Central memory CD8-positive, alpha-beta T cell (primary cell): ENCODE measurements at regions not wholly inside any gene's neighbourhood (a gene's known extent, or its start where the extent isn't known, plus 50 kb on each side); places are given as distances from the start of the nearest gene placed in this dataset.

ENCODE experiments used
- ATAC-seq: fragments of 150-1000 bp; cut with Tn5 transposase; replicated peaks from 2 replicates; pipeline ENCODE4 v1.10.0; 2022; ENCODE audit warnings: mild to moderate bottlenecking, moderate FRiP score, moderate number of reproducible peaks; ENCODE audit not compliant: poor library complexity, severe bottlenecking; ENCODE audit errors: extremely low read depth
- DNase-seq, 2 donors: peaks; one replicate each; pipeline ENCODE4 v3.0.0; 2021; ENCODE audit warnings: low spot score in 2 of 2
- H3K27ac Mint-ChIP-seq: one replicate; pipeline ENCODE4 v1.8.0; 2022; ENCODE audit warnings: low read depth, mild to moderate bottlenecking, moderate library complexity, mixed read lengths
- H3K27me3 Mint-ChIP-seq: one replicate; pipeline ENCODE4 v1.8.0; 2022; ENCODE audit warnings: mixed read lengths
- H3K36me3 Mint-ChIP-seq: one replicate; pipeline ENCODE4 v1.8.0; 2022; ENCODE audit warnings: mild to moderate bottlenecking, moderate library complexity, mixed read lengths; ENCODE audit not compliant: insufficient read depth
- H3K4me1 Mint-ChIP-seq: one replicate; pipeline ENCODE4 v1.8.0; 2022; ENCODE audit warnings: mixed read lengths
- H3K4me3 Mint-ChIP-seq: one replicate; pipeline ENCODE4 v1.8.0; 2022; ENCODE audit warnings: mild to moderate bottlenecking, moderate library complexity, mixed read lengths
- H3K9me3 Mint-ChIP-seq: one replicate; pipeline ENCODE4 v1.8.0; 2022; ENCODE audit warnings: mixed read lengths

- ATAC-seq (no peak), DNase-seq (no peak)
Observed at GRCh38 chr16:64892835-64893785, 228.8 kb downstream of the CDH11 start.

DNA sequence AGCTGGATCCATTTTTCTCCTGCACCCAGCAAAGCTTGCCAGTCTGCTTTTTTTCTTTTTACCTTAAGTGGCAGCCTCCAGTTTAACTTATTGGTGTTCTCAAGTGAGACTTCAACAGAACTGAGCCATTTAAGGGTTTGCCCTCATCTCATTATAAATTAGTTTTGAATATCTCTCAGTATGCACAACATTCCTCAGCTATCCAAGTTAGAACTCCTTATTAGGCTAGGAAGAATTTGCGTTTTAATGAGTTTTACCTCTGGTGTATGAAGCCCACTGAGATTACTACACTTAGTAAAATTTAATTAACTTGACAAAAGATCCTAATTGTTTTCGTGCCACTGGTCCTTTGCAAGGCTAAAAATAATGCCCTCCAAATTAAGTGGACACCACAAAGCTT is 232.4 kb downstream of the CDH11 start:
- ATAC-seq (no peak), DNase-seq (no peak)
- H3K27ac Mint-ChIP-seq, result no peak overlapping the region
- peaks cover 30% of the 10 kb centered on the region for H3K9me3 Mint-ChIP-seq
- no peak overlapping the region for H3K4me3 Mint-ChIP-seq
- H3K27me3 Mint-ChIP-seq, result no peaks in the 10 kb centered on the region
- H3K4me1 Mint-ChIP-seq, result no peaks in the 10 kb centered on the region
- H3K36me3 Mint-ChIP-seq, result no peaks in the 10 kb centered on the region

More at GRCh38 chr16:64892835-64893785, 228.8 kb downstream of the CDH11 start:
- H3K4me1 Mint-ChIP-seq, result no peaks in the 10 kb centered on the region
- no peak overlapping the region for H3K4me3 Mint-ChIP-seq
- peaks cover 32% of the 10 kb centered on the region for H3K9me3 Mint-ChIP-seq
- no peaks in the 10 kb centered on the region for H3K36me3 Mint-ChIP-seq
- H3K27me3 Mint-ChIP-seq, result no peaks in the 10 kb centered on the region
- H3K27ac Mint-ChIP-seq, result no peak overlapping the region

- no peak overlapping the region for H3K4me3 Mint-ChIP-seq
- no peaks in the 10 kb centered on the region for H3K36me3 Mint-ChIP-seq
Observed at GRCh38 chr16:64887651-64888050, 234.2 kb downstream of the CDH11 start.

DNA sequence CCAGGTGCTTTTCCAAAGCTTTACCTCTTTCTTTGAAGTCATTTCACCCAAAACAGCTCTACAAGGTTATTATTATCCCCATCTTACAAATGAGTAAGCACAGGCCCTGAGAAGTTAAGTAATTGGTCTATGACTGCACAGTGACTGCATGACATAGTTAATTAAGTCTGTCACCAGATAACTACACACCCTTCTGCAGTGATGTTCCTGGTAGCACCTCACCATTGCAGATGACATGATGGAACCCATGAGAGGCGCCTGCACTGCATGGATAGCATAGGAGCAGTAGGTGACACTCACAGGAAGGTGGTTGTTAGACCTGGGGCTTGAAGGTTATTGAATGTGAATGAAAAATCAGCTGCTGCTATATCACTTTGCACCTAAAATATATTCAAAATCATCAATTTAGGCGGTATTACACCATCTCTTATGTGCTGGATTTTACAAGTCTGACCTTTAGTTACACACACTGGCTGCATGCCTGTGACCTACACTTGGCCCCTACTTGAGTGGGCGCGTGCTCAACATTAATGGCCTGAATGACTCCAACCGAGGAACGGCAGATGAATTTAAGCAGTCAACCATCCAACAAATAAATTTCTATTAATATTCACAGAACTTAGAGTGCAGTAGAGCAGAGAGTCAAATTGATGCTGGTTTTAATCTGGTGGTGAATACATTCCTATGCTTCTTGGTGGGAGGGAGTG is 239.6 kb downstream of the CDH11 start:
- H3K4me1 Mint-ChIP-seq, result no peaks in the 10 kb centered on the region
- H3K36me3 Mint-ChIP-seq, result no peaks in the 10 kb centered on the region
- H3K4me3 Mint-ChIP-seq, result no peak overlapping the region
- peaks cover 20% of the 10 kb centered on the region for H3K9me3 Mint-ChIP-seq
- no peak overlapping the region for H3K27ac Mint-ChIP-seq
- DNase-seq (no peak), ATAC-seq (no peak)
- H3K27me3 Mint-ChIP-seq, result no peaks in the 10 kb centered on the region

More at GRCh38 chr16:64887651-64888050, 234.2 kb downstream of the CDH11 start:
- no peak for DNase-seq
- Mint-ChIP-seq H3K9me3 (peaks cover 34% of the 10 kb centered on the region), H3K4me1 (no peaks in the 10 kb centered on the region), H3K27me3 (no peaks in the 10 kb centered on the region), H3K27ac (no peak overlapping the region)
- ATAC-seq, result no peak

DNA sequence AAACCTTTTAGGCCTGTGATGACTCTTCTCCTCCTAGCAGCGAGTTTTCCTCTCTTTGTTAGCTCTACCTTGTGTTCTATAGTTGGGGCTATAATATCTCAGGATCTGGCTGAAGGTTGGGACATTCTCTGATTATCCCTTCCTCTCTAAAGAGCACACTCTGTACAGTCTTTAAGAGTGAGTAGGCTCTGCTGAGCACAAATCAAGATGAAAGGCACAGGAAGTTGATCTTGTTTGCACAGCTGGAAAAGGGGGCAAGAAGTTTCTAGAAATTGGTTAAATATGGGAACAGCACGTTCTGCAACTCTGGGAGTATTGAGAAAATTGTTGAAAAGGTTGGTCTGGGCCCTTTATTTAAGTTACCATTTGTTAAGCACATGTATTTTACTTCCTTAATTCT is 240.9 kb downstream of the CDH11 start:
- Mint-ChIP-seq H3K4me1 (no peaks in the 10 kb centered on the region), H3K27me3 (no peaks in the 10 kb centered on the region), H3K9me3 (peaks cover 9% of the 10 kb centered on the region), H3K27ac (no peak overlapping the region), H3K36me3 (no peaks in the 10 kb centered on the region), H3K4me3 (no peak overlapping the region)
- DNase-seq (no peak), ATAC-seq (no peak)

DNA sequence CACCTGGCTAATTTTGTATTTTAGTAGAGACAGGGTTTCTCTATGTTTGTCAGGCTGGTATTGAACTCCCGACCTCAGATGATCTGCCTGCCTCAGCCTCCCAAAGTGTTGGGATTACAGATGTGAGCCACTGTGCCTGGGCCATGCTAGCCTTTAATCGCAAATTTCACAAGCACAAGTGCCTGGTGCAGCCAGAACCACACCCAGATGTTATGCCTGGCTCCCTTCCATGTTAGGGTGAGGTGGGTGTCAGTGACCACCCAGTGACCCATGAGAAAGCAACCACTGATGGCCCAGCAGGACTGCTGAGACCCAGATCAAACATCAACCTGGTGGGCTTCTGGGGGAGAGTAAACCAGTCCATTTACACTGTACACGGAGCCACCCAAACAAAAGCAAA is 241.9 kb downstream of the CDH11 start:
- Mint-ChIP-seq H3K4me1 (no peaks in the 10 kb centered on the region), H3K27me3 (no peaks in the 10 kb centered on the region), H3K36me3 (no peaks in the 10 kb centered on the region), H3K27ac (no peak overlapping the region), H3K9me3 (peaks cover 13% of the 10 kb centered on the region), H3K4me3 (no peak overlapping the region)
- ATAC-seq, result no peak
- DNase-seq, result no peak

DNA sequence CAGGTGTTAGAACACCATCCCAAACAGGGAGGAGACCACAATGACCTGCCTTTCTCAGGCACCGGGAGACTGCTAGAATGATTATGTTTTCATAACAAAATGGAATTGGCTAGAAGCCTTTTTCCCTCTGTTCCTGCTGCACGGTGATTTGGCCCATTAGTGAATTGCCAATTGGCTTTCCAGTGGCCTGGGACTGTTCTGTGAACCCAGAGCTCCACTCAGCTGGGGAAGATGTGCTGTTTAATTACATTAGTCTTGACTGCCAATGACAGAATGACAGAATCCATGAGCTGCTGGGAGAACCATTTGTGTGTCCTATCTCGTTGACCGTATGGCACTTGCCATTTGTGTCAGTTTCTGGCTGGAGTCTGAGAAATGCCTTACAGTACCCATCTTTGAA is 242.9 kb downstream of the CDH11 start:
- H3K9me3 Mint-ChIP-seq, result peaks cover 14% of the 10 kb centered on the region
- ATAC-seq, result no peak
- H3K36me3 Mint-ChIP-seq, result no peaks in the 10 kb centered on the region
- DNase-seq, result no peak
- no peaks in the 10 kb centered on the region for H3K27me3 Mint-ChIP-seq
- H3K4me1 Mint-ChIP-seq, result no peaks in the 10 kb centered on the region
- H3K27ac Mint-ChIP-seq, result no peak overlapping the region
- H3K4me3 Mint-ChIP-seq, result no peak overlapping the region

DNA sequence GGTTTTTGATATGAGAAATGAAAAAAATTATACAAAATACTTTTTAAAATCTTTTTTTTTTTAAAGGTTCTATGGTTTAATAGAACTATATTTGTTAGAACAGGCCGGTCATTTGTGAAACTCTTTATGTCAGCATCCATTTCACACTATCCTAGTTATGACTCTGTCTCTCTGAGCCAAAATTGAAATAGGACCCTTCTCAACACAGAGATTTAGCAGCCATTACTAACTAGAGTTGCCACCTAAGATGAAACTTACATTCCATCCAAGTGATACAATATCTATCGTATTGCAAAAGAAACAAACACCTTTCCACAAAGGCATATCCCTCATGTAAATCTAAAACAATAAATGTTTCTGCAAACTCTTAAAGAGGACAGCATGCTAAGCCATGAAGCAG is 249.8 kb downstream of the CDH11 start:
- H3K4me1 Mint-ChIP-seq, result no peaks in the 10 kb centered on the region
- H3K4me3 Mint-ChIP-seq, result no peak overlapping the region
- H3K27me3 Mint-ChIP-seq, result no peaks in the 10 kb centered on the region
- no peak for ATAC-seq
- H3K27ac Mint-ChIP-seq, result no peak overlapping the region
- H3K36me3 Mint-ChIP-seq, result no peaks in the 10 kb centered on the region
- DNase-seq, result no peak
- peaks cover 34% of the 10 kb centered on the region for H3K9me3 Mint-ChIP-seq

DNA sequence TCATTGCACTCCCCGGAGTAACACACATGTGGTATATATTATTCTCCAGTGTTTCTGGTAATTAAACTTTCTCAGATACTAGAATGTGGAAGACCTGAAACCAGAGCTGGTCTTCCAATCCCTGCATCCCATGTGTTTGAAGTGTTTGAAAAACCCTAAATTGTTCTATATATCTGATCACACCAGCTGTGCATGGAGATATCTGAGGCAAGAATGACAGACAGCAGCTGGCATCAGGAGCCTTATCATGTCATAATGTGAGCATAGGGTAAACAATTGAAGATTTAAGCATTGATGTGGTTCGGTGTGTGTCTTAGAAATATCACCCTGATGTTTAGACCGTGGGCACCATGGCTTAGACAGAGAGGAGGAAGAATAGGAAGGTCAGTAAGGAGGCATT is 251.0 kb downstream of the CDH11 start:
- Mint-ChIP-seq H3K36me3 (no peaks in the 10 kb centered on the region), H3K4me1 (no peaks in the 10 kb centered on the region), H3K9me3 (peaks cover 34% of the 10 kb centered on the region), H3K4me3 (no peak overlapping the region), H3K27ac (no peak overlapping the region), H3K27me3 (no peaks in the 10 kb centered on the region)
- no peak for DNase-seq
- no peak for ATAC-seq

- H3K9me3 Mint-ChIP-seq, result peaks cover 28% of the 10 kb centered on the region
- no peaks in the 10 kb centered on the region for H3K4me1 Mint-ChIP-seq
- ATAC-seq (no peak), DNase-seq (no peak)
- H3K27me3 Mint-ChIP-seq, result no peaks in the 10 kb centered on the region
- H3K4me3 Mint-ChIP-seq, result no peak overlapping the region
- no peaks in the 10 kb centered on the region for H3K36me3 Mint-ChIP-seq
- H3K27ac Mint-ChIP-seq, result no peak overlapping the region
Observed at GRCh38 chr16:64869781-64870180, 252.1 kb downstream of the CDH11 start.

DNA sequence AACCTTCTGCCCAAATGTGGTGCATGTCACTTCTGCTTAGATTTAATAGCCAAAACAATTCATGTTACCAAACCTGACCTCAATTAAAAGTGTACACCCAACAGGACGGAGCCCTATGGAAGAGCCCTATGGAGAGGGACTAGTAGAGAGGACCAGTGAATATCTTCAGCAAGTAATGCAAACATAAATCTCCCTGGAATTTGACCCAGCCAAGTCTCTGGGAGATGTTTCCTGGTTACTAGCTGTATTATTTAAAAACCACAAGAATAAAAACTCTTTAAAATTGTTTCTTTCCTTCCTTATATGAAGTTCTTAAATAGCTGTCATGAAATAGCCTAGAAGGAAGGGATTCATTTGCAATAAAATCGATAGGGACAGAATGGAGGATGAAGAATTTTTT is 255.8 kb downstream of the CDH11 start:
- Mint-ChIP-seq H3K36me3 (no peaks in the 10 kb centered on the region), H3K27me3 (no peaks in the 10 kb centered on the region), H3K9me3 (peaks cover 23% of the 10 kb centered on the region), H3K4me3 (no peak overlapping the region), H3K27ac (no peak overlapping the region), H3K4me1 (no peaks in the 10 kb centered on the region)
- DNase-seq, result no peak
- ATAC-seq, result no peak

DNA sequence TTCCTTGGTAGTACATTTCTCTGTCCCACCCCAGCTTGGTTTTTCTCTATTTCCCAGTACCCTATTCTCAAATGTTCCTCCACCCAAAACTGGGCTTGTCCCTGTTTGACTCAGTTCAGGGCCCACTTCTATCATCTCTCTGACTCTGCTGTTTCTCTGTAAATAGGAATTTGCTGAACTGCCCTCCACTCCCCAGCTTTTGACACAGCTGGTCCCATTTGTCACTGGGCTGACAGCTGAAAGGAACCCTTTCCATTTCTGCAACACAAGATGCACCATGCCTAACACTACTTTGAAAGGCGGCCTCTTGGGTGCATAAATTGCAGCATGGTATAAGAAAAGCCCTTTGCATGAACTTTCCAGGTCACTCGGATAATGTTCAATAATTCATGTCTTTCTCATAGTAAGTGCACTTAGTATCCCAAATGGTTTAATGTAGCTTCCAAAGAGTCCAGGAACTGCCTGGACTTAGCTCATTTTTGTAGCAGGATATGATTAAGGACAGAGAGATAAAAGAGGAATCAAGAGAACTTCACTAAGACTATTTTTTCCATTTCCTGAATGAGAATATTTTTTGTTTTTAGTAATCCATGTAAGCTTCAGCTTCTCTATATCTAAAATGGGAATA is 256.7 kb downstream of the CDH11 start:
- no peak overlapping the region for H3K4me3 Mint-ChIP-seq
- DNase-seq (no peak), ATAC-seq (no peak)
- no peaks in the 10 kb centered on the region for H3K36me3 Mint-ChIP-seq
- H3K9me3 Mint-ChIP-seq, result peaks cover 25% of the 10 kb centered on the region
- H3K27ac Mint-ChIP-seq, result no peak overlapping the region
- H3K27me3 Mint-ChIP-seq, result no peaks in the 10 kb centered on the region
- no peaks in the 10 kb centered on the region for H3K4me1 Mint-ChIP-seq
